ENCODE measurements at regions not wholly inside any gene's neighbourhood (a gene's known extent, or its start where the extent isn't known, plus 50 kb on each side); places are given as distances from the start of the nearest gene placed in this dataset.

- no peak for TF ChIP-seq CTCF (conservative IDR thresholded peaks at IDR 0.05; ENCODE audit: low read depth, low read length)
- no peak for TF ChIP-seq EZH2 (IDR thresholded peaks at IDR 0.05; ENCODE audit: borderline replicate concordance, low read depth, low read length, poor library complexity, severe bottlenecking)
Observed at GRCh38 chr4:166512267-166512666, 639.2 kb downstream of the TLL1 start.
